ENCODE measurements at regions not wholly inside any gene's neighbourhood (a gene's known extent, or its start where the extent isn't known, plus 50 kb on each side); places are given as distances from the start of the nearest gene placed in this dataset.

- DNase-seq = peak; percentile 34
Measured at GRCh38 chr17:12438813-12439586, 226.7 kb upstream of the MYOCD start.

DNA sequence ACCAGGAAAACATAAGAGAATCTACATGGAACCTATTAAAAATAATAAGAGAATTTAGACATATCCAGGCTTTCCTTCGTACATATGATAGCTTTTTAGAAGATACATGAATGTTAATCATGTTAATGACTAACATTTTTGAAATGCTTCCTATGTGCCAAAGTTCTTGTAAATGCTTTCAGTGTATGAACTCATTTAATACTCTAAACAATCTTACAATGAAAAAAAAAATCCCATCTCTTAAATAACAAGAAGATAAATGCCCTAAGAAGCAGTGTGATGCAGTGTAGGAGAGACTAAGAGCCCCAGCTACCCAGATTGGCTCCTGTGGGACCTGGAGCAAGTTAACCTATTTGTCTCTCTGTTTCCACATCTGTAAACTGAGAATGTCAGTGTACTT, 220.4 kb upstream of the MYOCD start:
- DNase-seq = no peak

GRCh38 chr17:12457493-12457892, 208.2 kb upstream of the MYOCD start:
- no peak for DNase-seq

DNA sequence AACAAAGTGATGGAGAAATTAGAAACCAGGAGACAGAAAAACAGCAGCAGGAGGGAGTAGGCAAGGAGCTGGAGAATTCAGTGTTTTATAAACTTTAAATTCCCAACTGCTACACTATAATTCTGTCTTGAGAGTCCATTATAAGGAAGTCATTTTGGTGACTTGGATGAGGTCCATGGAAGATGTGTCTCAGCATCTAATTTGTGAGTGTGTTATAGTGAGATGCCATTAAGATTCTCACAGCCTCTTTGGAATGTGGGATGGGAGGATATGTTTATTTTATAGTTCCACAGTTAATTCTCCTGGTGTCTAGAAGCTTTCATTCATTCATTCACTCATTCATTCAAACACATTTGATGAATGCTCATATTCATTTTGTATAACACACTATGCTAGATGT, 206.0 kb upstream of the MYOCD start:
- DNase-seq = no peak

- DNase-seq = no peak
Measured at GRCh38 chr17:12463102-12463501, 202.6 kb upstream of the MYOCD start.

DNA sequence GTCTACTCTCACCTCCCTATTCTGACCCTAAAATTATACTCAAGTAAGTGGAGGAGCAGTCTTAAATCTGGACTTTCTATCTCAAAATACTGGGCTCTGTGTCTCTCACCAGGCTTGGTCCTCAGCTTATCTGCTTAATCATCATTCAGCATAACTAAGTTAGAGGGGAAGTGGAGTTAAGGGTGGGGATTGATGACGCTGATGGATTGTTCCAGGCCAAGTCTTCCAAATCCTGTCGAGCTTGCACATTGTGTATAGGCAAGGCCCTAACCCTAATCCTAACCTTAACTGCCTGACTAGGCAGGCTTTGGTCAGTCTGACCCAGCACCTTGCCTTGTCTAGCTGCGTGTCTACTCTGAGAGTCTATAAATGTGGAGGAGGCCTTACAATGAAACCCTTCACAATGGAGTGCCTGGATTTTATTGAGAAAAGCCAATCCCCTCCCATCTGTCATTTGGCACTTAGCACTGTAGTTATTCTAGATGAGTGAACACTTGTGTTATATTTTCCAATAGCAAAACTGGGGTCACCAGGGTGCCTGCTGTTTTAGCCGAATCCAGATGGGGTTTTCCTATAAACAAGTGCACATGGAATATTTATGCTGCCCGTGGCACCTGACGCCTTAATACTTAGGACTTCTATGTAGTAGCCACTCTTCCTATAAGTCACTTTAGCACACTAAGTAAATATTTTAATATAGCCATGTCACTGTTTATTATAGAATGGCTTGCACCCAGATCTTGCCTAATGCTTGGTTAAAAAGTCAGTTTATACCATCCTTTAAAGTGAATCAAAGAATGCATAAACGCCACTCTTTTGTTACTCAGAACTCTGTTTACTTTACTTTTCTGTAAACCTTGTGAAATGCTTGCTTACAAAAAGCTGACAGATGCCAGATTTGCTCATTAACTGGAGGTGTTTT, 193.2 kb upstream of the MYOCD start:
- no peak for DNase-seq

GRCh38 chr17:12478311-12478710, 187.4 kb upstream of the MYOCD start:
- DNase-seq = no peak

DNA sequence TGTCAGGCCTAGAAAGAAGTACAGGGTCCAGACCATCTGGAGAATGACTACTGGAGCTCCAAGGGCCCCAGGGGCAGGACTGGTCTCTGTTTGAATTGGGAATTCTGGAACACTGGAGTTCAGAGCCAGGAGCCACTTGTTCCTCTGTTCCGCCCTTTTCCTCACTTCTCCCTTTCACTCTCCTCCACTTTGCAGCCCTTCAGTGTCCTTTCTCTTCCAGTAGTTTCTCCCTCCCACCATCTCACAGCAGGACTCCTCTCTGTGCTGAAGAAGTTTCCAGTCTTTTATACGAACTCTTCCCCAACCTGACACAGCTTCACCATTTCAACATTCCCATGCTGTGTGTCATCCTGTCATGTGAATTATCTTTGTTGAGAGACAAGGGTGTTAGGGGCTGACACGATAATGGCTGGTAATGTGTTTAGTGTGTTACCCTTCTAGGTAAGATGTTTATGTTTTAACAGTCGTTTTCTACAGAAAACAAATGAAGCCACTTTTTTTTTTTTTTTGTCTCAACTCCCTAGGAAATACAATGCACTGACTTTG, 180.3 kb upstream of the MYOCD start:
- DNase-seq = no peak

- no peak for DNase-seq
Measured at GRCh38 chr17:12489325-12489724, 176.4 kb upstream of the MYOCD start.

DNA sequence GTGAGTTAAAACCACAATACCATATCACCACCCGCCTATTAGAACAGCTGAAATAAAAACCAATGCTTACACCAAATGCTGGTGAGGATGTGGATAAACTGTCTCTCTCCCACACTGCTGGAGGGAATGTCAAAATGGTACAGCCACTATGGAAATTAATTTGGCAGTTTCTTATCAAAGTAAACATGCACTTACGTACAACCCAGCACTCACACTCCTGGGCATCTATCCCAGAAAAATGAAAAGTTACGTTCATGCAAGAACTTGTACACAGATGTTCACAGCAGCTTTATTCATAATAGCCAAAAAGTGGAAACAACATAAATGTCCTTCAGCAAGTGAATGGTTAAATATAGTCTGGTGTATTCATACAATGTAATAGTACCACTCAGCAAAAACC, 173.2 kb upstream of the MYOCD start:
- DNase-seq = no peak

DNA sequence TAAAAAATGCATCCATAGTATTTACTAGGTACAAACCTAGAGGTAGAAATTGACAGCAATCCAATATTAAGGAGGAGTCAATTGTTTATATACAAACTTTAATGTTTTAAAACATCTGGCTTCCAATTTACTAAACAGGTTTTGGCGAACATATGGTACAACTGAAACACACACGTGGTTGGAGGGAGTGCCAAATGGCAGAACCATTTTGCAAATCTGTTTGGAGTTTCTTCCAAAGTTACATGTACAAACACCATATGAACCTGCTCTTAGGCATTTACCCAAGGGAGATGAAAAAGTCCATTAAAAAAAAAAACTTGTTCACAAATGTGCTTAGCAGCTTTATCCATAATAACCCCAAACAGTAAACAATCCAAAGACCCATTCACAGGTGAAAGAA, 159.8 kb upstream of the MYOCD start:
- no peak for DNase-seq

- DNase-seq = no peak
Measured at GRCh38 chr17:12507026-12507595, 158.6 kb upstream of the MYOCD start.

GRCh38 chr17:12509801-12510200, 155.9 kb upstream of the MYOCD start:
- DNase-seq = no peak

DNA sequence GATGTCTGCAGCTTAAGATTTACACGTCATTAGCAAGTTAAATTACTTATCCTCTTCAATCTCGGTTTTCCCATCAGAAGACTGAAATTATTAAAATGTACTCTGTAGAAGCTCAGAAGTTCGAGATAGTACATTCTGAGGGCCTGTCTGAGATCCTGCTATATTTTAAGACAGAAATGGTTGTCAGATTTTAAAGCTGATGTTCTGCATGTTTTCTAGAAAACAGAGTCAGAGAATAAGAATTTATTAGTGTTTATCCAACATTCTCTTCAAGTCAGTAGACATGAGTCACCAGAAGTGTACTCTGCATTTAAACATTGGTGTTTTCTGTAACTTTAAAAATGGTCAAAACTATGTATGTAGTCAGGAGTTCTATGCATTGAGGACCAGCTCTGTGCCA, 155.2 kb upstream of the MYOCD start:
- no peak for DNase-seq

DNA sequence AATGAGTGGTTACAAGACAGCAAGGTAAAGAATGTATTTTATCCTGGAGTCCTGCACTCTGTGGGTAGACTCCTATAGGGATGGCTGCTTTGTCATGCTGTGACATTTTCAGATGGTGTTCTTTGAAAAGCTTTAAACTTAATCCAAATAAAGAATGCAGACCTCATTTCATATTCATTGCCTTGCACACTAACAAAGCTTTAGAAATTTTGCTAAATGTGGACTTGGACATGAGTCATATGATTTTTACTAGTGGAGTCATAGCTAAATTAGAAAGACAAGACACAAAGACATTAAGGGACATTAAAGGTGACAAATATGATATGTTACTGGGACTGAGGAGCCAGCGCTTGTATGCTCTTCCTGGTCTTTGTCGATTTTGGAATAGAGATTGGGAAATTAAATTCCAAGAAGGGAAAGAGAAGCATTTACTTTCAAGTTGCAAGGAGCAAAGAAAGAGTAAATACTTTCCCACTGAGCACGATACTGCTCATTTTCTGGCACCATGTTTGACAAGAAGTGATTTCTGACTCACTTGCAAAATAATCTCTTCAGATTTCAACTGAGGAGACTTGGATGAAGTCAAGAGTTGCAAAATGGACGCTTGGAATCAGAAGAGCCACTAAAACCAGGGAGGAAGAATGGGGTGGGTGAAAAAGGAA, 152.9 kb upstream of the MYOCD start:
- DNase-seq = no peak

DNA sequence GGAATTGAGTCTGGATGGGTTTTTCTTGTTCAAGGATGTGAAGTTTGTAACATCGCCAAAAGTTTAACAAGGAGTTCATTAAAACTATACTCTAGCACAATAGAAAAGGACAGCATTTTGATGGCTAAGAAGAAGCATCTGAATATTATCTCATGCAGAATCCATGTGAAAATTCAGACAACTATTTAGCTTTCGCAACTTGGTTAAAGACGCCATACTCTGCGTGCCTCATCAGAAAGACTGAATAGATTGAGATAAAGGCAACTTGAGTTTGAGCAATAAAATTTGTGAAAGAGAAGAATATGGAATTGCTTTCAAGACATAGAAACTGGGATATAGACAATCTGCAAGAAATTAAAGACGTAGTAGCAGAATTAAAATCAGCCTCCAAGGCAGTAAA, 151.1 kb upstream of the MYOCD start:
- no peak for DNase-seq

GRCh38 chr17:12519956-12520594, 145.6 kb upstream of the MYOCD start:
- no peak for DNase-seq

GRCh38 chr17:12521416-12521815, 144.3 kb upstream of the MYOCD start:
- DNase-seq = no peak

DNA sequence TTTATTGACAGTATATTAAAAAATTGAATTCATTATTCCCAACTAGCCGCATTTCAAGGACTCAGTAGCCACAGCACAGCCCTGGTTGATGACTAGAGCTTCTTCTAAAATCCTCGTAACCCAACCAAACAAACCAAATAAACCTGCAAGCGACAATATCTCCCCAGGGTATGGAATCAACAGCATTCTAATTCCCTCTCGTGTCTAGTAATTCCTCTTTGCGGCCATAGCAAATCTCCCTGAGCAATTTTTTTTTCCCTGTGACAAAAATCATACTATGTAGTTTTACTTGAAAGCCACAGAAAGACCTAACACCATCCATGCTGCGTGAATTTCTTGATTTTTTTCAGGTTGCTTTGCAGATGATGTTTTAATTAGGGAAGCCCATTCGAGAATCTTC, 143.4 kb upstream of the MYOCD start:
- no peak for DNase-seq

GRCh38 chr17:12522743-12523183, 142.9 kb upstream of the MYOCD start:
- peak; percentile 39 for DNase-seq

DNA sequence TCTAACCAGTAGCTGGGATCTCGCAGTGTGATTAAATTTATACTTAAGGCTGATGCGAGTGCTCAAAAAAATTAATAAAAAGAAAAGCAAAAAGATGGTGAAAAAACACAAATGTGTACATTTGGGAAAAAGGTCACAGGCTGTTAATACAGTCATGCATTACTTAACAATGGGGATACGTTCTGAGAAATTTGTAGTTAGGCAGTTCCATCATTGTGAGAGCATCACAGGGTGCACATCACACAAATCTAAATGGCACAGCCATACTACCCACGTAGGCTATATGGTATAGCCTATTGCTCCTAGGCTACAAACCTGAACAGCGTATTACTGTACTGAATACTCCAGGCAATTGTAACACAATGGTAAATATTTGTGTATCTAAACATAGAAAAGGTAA, 142.4 kb upstream of the MYOCD start:
- DNase-seq = no peak

Measured in renal pelvis (tissue), 1 donor.